Hepatic stellate cell (primary cell): ENCODE measurements at regions not wholly inside any gene's neighbourhood (a gene's known extent, or its start where the extent isn't known, plus 50 kb on each side); places are given as distances from the start of the nearest gene placed in this dataset.
"Not testable (repeated sequence)": the region's sequence is repeated elsewhere in the genome, so short reads cannot be mapped to it uniquely, and the experiment has no call there.

Source experiments
- DNase-seq: peaks from one replicate; pipeline ENCODE4 v3.0.0; 2011; ENCODE audit warnings: low spot score

DNA sequence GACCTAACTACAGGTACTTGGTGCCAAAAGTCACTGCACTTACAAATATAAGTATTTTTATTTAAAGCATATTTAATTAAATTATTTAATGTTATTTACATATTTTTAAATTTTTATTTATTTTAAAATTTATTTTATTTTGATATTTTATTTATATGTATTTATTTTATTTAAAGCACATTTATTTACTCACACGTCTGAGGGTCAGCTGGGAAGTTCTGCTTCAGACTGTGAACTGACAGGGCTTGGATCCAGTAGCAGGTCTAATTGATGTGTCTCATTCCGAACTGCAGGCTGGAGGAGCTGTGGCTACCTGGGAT lies 392.5 kb downstream of the GBA3 start:
- DNase-seq, result no peak

DNA sequence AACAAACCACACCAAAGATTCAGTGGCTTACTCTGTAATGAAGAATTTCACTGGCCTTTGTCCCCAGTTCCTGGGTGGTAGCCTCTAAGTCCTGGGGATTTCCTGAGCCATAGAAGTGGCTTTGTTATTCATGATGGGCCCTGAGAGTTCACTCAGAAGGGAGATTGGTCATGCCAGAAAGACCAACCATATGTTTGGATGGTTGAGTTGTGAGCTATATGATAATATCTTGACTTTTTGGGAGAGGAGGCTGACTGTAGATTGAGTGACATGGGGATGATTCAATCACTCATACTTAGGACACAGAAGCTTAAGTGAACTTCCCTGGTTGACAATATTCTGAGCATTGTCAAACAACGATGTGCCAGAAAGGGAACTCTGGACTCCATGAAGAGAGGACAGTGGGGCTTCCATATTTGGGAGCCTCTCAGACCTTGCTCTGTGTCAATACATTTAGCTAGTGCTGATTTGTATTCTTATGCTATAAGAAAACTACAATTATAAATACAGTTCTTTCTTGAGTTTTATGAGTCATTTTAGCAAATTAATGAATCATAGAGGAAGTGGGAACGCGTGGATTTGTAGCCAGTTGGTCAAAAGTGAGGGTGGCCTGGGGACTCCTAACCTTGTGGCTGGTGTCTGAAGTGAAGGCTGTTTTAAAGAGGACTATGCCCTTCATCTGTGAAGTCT lies 392.0 kb downstream of the GBA3 start:
- DNase-seq, result no peak

DNA sequence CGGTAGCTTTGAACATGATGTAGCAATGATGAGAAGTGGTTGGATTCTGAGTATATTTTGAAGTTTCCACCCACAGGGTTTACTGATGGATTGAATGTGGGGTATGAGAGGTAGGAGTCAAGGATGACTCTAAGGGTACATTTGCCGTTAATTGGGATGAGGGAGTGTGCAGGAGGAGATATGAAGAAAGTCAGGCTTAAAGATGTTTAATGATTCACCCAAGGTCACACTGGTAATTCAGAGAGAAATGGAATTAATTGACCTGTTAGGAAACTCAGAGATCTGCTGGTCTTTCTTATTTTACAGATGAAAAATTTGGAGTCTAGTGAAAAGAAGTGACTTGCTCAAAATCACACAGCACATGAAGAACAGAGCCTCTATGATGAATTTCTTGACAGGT lies 390.7 kb downstream of the GBA3 start:
- DNase-seq, result no peak

- DNase-seq, result not testable (repeated sequence)
Measured at GRCh38 chr4:23080171-23080570, 387.4 kb downstream of the GBA3 start.

GRCh38 chr4:23070848-23071570 lies 378.3 kb downstream of the GBA3 start:
- no peak for DNase-seq

DNA sequence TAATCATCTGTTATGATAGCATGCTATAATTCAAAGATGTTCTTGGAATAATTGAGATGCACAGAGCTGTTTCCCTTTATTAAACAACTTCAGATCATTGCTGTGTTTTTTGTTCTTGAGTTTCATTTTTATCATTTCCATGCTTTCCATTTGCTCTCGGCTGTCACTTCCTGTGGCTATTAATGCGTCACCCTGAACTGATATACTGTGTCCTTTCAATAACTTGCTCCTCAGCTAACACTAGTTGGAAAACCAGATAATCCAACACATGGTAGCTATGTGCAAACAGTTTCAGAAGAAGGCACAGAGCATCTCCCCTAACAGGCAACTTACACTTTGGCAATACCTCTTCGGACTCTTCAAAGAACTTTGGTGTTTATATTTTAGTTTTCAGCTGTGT lies 376.0 kb downstream of the GBA3 start:
- no peak for DNase-seq

DNA sequence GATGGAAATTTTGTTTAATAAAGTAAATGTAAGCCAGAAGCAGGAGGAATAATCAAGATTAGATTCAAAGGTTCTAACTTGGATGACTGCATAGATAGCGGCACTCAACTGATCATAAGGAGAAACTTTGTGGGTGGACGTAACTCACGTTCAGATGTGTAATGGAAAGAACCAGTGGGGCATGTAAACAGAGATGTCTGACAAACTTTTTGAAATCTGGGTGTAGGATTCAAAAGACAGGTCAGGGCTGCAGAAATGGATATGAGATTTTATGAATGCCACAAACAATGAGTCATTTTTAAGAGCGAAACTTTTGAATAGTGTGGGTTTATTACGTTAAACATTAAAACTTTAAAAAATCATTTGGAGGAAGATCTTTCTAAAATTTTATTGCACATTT lies 375.6 kb downstream of the GBA3 start:
- no peak for DNase-seq

DNA sequence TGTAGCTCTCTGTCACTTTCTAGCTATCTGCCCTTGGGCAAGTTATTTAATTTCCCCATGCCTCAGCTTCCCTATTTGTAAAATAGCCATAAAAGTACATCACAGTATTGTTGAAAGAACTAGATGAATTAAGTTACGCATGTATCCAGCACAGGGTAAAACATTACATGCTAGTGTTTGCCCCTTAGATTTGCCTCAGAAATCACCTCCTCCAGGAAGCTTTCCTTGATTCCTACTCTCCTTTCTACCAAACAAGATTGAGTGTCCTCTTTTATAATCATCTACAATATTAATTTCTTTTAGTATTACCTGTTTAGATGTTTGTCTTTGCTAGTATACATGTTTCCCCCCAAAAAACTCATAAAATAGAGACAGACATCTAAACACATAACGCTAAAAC lies 369.5 kb downstream of the GBA3 start:
- no peak for DNase-seq

DNA sequence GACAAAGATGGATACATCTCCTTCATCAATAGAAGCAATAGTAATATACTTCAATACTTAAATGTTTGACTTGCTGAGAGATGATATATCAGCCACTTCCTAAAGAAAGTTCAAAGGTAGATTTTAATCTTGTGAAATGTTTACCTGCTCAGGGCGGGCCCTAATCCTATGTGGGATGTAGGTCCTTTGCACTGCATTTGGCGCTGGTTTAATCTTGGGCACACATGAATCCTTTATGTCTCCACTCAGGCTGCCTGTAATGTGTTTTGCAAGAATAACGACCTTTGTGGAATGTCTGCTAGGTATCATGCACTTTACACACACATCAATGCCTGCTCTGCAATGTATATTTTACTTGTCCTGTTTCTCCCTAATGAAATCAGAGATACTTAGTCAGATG lies 368.7 kb downstream of the GBA3 start:
- DNase-seq, result no peak

- no peak for DNase-seq
Measured at GRCh38 chr4:23060776-23061175, 368.0 kb downstream of the GBA3 start.

GRCh38 chr4:23058165-23058776 lies 365.5 kb downstream of the GBA3 start:
- DNase-seq, result no peak

GRCh38 chr4:23041501-23041900 lies 348.8 kb downstream of the GBA3 start:
- no peak for DNase-seq

- no peak for DNase-seq
Measured at GRCh38 chr4:23040539-23040938, 347.8 kb downstream of the GBA3 start.

- DNase-seq, result no peak
Measured at GRCh38 chr4:23039818-23040217, 347.1 kb downstream of the GBA3 start.

GRCh38 chr4:23038626-23039491 lies 346.1 kb downstream of the GBA3 start:
- no peak for DNase-seq

DNA sequence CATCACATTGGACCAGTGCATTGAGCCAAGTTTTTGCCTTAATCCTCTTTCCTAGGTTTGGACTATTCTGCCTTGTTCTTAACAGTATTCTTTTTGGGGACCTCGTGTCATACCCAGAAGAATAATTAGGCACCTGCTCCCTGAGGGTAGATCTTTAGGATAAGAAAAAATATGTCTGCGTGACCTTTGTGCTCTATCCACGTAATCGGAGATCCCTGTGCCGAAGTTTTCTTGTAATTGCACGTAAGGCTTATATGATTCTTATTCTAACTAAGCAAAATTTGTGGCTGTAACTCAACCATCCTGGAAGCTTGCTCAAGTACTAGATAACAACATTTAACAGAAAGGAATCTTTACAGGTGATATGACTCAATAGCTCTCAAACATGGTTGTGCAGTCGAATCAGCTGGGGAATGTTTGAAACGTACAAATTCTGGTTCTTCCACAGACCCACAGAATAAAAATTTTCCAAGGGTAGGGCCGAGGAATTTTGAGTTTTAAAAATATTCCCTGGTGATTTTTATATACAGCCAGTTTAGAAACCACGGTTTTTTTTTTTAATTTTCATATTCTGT lies 344.3 kb downstream of the GBA3 start:
- DNase-seq, result no peak

- DNase-seq, result no peak
Measured at GRCh38 chr4:23036503-23036902, 343.8 kb downstream of the GBA3 start.

GRCh38 chr4:23035521-23036056 lies 342.9 kb downstream of the GBA3 start:
- DNase-seq, result no peak

DNA sequence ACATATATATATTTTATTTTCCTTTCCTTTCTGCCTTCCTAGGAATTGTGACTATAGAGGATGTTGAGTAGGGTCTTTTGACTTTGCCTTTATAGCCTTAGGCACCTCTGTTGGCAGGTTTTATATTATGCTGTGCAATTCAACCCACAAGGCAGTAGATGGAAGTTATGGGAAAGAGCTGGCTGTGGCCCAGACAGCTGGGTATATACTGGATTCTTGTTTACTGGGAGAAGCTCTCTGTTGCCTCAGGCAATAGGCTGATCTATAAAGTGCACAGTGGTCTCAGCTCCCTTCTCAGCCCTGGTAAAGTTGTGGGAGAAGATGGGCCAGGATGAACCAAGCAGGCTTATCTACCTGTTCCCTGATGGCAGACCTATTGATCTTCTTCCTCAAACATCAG lies 342.0 kb downstream of the GBA3 start:
- no peak for DNase-seq

- DNase-seq, result no peak
Measured at GRCh38 chr4:23033796-23034195, 341.1 kb downstream of the GBA3 start.

DNA sequence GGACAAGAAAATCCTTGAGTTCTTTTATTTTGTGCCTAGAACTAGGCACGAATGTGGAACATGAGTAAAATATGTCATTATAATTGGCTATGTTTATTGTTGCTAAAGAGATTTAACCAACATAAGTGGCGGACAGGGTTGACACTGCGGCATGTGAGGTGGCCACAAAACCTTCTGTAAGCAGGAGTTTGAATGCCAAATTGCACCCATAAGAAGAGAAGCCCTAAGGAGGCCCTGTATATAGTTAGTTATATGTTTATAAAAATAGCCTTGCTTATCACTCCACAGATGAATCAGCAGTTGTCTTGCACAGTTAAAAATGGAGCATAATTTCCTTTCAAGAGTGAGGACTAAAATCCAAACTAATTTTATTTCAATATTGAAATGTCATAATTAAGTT lies 336.1 kb downstream of the GBA3 start:
- DNase-seq, result no peak

- DNase-seq, result no peak
Measured at GRCh38 chr4:23023666-23024065, 330.9 kb downstream of the GBA3 start.
